Caco-2 (cell line): ENCODE measurements at regions not wholly inside any gene's neighbourhood (a gene's known extent, or its start where the extent isn't known, plus 50 kb on each side); places are given as distances from the start of the nearest gene placed in this dataset.

Source experiments
- BruUV-seq: library from RNA; stranded (reverse); fragments of 400-500 nt; replicated peaks from 2 replicates; lab custom pipeline; 2021; lab: Mats Ljungman, UMichigan
- CTCF ChIA-PET: fragments of 300-600 bp; sonication (Branson Sonifier 250); formaldehyde crosslinking; loops from one replicate; lab custom pipeline; 2022; ENCODE audit warnings: antibody characterized with exemption; lab: Charles Lee
- POLR2A ChIA-PET: fragments of 300-600 bp; sonication (Branson Sonifier 250); formaldehyde crosslinking; loops from one replicate; lab custom pipeline; 2022; ENCODE audit warnings: antibody characterized with exemption; lab: Charles Lee
- DNase-seq, 2 experiments: peaks; one replicate each; pipeline versions ENCODE4 v3.0.0 to v3.0.0-alpha.2; 2020 to 2022
- H3K27me3 ChIP-seq: replicated peaks from 2 replicates; pipeline ENCODE4 v1.6.0; 2011; ENCODE audit warnings: low read length; ENCODE audit not compliant: control insufficient read depth, insufficient read depth
- H3K36me3 ChIP-seq: 2 replicates; pipeline ENCODE4 v1.5.1; 2011; ENCODE audit warnings: low read length; ENCODE audit not compliant: control insufficient read depth, insufficient read depth
- H3K4me1 ChIP-seq: fragments of 250-450 bp; sonication (Bioruptor Pico); 2 replicates; pipeline ENCODE4 v1.5.1; 2020; ENCODE audit warnings: mild to moderate bottlenecking
- H3K4me3 ChIP-seq: 2 replicates; pipeline ENCODE4 v1.5.1; 2011; ENCODE audit warnings: low read depth, mild to moderate bottlenecking, control low read depth, low read length
- H3K9me3 ChIP-seq: fragments of 250-450 bp; sonication (Bioruptor Pico); 2 replicates; pipeline ENCODE4 v1.5.1; 2020; ENCODE audit warnings: mild to moderate bottlenecking, moderate library complexity
- H3K27ac Mint-ChIP-seq: one replicate; pipeline ENCODE4 v1.8.0; 2022; ENCODE audit warnings: mixed read lengths; ENCODE audit not compliant: unreplicated experiment
- H3K27me3 Mint-ChIP-seq: one replicate; pipeline ENCODE4 v1.8.0; 2022; ENCODE audit warnings: mixed read lengths; ENCODE audit not compliant: insufficient read depth, unreplicated experiment
- H3K36me3 Mint-ChIP-seq: one replicate; pipeline ENCODE4 v1.8.0; 2022; ENCODE audit warnings: mild to moderate bottlenecking, mixed read lengths; ENCODE audit not compliant: insufficient read depth, unreplicated experiment
- H3K4me1 Mint-ChIP-seq: one replicate; pipeline ENCODE4 v1.8.0; 2022; ENCODE audit warnings: low read depth, mixed read lengths; ENCODE audit not compliant: unreplicated experiment
- H3K4me3 Mint-ChIP-seq: one replicate; pipeline ENCODE4 v1.8.0; 2022; ENCODE audit warnings: mild to moderate bottlenecking, moderate library complexity, mixed read lengths; ENCODE audit not compliant: unreplicated experiment
- H3K9me3 Mint-ChIP-seq: one replicate; pipeline ENCODE4 v1.8.0; 2022; ENCODE audit warnings: mixed read lengths; ENCODE audit not compliant: unreplicated experiment
- intact Hi-C: fragments of 100-400 bp; cut with micrococcal nuclease; formaldehyde crosslinking; loops from one replicate; pipeline ENCODE4 v1.10.0; 2022; ENCODE audit not compliant: unreplicated experiment
- TF ChIP-seq, protein P1 (sequence below), 2 experiments: fragments of 200-600 bp in 1 of 2; IDR thresholded peaks; 1 replicate in 1 of 2; 2 replicates in 1 of 2; pipeline versions ENCODE4 v1.5.1 to v1.8.0; 2011 to 2022; ENCODE audit warnings: antibody characterized with exemption in 1 of 2, control low read depth in 1 of 2, inconsistent platforms in 1 of 2, low read depth in 1 of 2, low read length in 1 of 2, mild to moderate bottlenecking in 1 of 2, moderate library complexity in 1 of 2; ENCODE audit not compliant: insufficient read depth in 1 of 2, severe bottlenecking in 1 of 2, unreplicated experiment in 1 of 2

DNA sequence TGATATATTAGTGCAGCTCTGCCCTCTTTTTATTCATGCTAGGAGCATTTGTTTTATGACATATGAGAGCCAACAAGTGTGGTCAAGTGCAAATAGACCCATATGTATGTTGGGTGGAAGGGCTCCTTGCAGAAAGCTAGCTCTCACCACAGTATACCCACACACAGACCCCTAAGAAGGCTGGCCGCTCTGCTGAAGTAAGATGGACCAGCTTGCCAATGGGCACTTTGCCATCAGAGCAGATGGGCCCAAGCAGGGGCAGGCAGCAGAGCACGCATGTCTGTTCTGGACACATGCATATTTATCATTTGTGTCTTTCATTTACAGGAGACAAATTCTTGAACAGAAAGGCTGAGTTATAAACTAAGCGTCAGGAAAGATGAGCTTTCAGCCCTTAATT, 187.5 kb upstream of the DTNA start:
- POLR2A ChIA-PET, result no interaction called here
- Histone ChIP-seq H3K4me1 (no peaks in the 10 kb centered on the region), H3K4me3 (no peak overlapping the region), H3K27me3 (no peaks in the 10 kb centered on the region), H3K36me3 (no peaks in the 10 kb centered on the region), H3K9me3 (no peaks in the 10 kb centered on the region)
- no TSS peak for BruUV-seq
- no peaks in the 10 kb centered on the region for H3K4me1 Mint-ChIP-seq
- no peak overlapping the region for H3K27ac Mint-ChIP-seq
- H3K9me3 Mint-ChIP-seq, result no peaks in the 10 kb centered on the region
- no peak overlapping the region for H3K4me3 Mint-ChIP-seq
- H3K36me3 Mint-ChIP-seq, result no peaks in the 10 kb centered on the region
- CTCF ChIA-PET, result no interaction called here
- intact Hi-C loops, result no loop called here
- TF ChIP-seq, protein P1, sequence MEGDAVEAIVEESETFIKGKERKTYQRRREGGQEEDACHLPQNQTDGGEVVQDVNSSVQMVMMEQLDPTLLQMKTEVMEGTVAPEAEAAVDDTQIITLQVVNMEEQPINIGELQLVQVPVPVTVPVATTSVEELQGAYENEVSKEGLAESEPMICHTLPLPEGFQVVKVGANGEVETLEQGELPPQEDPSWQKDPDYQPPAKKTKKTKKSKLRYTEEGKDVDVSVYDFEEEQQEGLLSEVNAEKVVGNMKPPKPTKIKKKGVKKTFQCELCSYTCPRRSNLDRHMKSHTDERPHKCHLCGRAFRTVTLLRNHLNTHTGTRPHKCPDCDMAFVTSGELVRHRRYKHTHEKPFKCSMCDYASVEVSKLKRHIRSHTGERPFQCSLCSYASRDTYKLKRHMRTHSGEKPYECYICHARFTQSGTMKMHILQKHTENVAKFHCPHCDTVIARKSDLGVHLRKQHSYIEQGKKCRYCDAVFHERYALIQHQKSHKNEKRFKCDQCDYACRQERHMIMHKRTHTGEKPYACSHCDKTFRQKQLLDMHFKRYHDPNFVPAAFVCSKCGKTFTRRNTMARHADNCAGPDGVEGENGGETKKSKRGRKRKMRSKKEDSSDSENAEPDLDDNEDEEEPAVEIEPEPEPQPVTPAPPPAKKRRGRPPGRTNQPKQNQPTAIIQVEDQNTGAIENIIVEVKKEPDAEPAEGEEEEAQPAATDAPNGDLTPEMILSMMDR (IDR thresholded peaks at IDR 0.05; ENCODE audit: insufficient read depth in 1 of 2, low read depth in 1 of 2, low read length in 1 of 2, severe bottlenecking in 1 of 2, unreplicated experiment in 1 of 2), result no peak
- H3K27me3 Mint-ChIP-seq, result no peaks in the 10 kb centered on the region
- no peak for DNase-seq

DNA sequence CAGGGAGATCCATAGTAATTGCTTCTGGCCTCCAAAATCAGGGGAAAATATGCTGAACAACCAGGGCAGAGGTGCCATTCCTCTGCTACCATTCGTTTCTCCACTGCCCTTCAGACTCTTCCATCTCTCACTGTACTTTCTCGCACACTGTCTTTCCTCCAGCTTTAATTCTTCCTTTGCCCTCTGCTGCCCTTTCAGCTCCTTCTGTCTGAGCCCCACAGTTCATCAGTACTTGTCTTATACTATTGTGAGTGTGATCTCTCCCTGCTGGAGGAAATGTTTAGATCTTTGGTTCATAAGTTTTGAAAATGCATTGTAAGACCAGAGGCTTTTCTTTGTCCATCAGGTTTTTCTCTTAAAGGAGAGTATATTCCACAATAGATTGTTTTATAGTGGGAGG, 184.9 kb upstream of the DTNA start:
- Histone ChIP-seq H3K9me3 (no peaks in the 10 kb centered on the region), H3K4me1 (no peaks in the 10 kb centered on the region), H3K36me3 (no peaks in the 10 kb centered on the region), H3K27me3 (no peaks in the 10 kb centered on the region), H3K4me3 (no peak overlapping the region)
- no TSS peak for BruUV-seq
- POLR2A ChIA-PET, result no interaction called here
- no peaks in the 10 kb centered on the region for H3K4me1 Mint-ChIP-seq
- no peak overlapping the region for H3K4me3 Mint-ChIP-seq
- H3K36me3 Mint-ChIP-seq, result no peaks in the 10 kb centered on the region
- TF ChIP-seq, protein P1 (IDR thresholded peaks at IDR 0.05; ENCODE audit: insufficient read depth in 1 of 2, low read depth in 1 of 2, low read length in 1 of 2, severe bottlenecking in 1 of 2, unreplicated experiment in 1 of 2), result no peak
- no peak for DNase-seq
- H3K27ac Mint-ChIP-seq, result no peak overlapping the region
- intact Hi-C loops, result no loop called here
- no peaks in the 10 kb centered on the region for H3K27me3 Mint-ChIP-seq
- H3K9me3 Mint-ChIP-seq, result no peaks in the 10 kb centered on the region
- CTCF ChIA-PET, result no interaction called here

DNA sequence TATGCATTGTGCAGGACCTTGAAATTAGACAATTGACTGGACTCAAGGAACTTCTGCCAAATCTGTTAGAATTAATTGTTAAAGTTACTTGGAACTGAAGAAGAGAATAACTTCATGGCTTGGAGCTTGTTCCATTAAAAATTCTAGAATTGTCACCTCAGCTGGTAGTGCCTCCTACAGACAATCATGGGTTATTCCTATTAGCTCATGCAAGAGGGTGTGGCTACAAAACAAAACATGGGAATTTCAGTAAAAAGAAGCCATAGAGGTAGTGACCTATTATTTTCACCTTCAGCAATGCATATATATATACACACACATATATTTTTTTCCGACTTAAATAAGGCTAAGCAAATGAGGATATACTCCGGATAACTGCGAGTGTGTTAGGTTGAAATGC, 181.9 kb upstream of the DTNA start:
- Mint-ChIP-seq H3K4me3 (no peak overlapping the region), H3K4me1 (no peaks in the 10 kb centered on the region)
- no TSS peak for BruUV-seq

More for the DNA sequence above, 181.9 kb upstream of the DTNA start:
- no peak overlapping the region for H3K4me3 ChIP-seq
- DNase-seq, result no peak
- no peaks in the 10 kb centered on the region for H3K27me3 Mint-ChIP-seq
- no peaks in the 10 kb centered on the region for H3K27me3 ChIP-seq
- TF ChIP-seq, protein P1 (IDR thresholded peaks at IDR 0.05; ENCODE audit: insufficient read depth in 1 of 2, low read depth in 1 of 2, low read length in 1 of 2, severe bottlenecking in 1 of 2, unreplicated experiment in 1 of 2), result no peak
- ChIA-PET CTCF (no interaction called here), POLR2A (no interaction called here)
- H3K4me1 ChIP-seq, result no peaks in the 10 kb centered on the region
- H3K27ac Mint-ChIP-seq, result no peak overlapping the region
- no peaks in the 10 kb centered on the region for H3K9me3 ChIP-seq
- H3K36me3 Mint-ChIP-seq, result no peaks in the 10 kb centered on the region
- H3K36me3 ChIP-seq, result no peaks in the 10 kb centered on the region
- no peaks in the 10 kb centered on the region for H3K9me3 Mint-ChIP-seq
- intact Hi-C loops, result no loop called here
